ENCODE measurements at regions not wholly inside any gene's neighbourhood (a gene's known extent, or its start where the extent isn't known, plus 50 kb on each side); places are given as distances from the start of the nearest gene placed in this dataset.
"Not testable (repeated sequence)": the region's sequence is repeated elsewhere in the genome, so short reads cannot be mapped to it uniquely, and the experiment has no call there.

- no peak overlapping the region for H2AFZ ChIP-seq
- no TSS peak for BruUV-seq (replicated peaks)
- no peaks in the 10 kb centered on the region for H3K27me3 ChIP-seq (ENCODE audit: insufficient read depth, low read depth)
- no peak overlapping the region for H3K27ac ChIP-seq
- no peak for DNase-seq
- H4K20me1 ChIP-seq (ENCODE audit: insufficient read depth) = no peaks in the 10 kb centered on the region
- no peaks in the 10 kb centered on the region for H3K4me1 ChIP-seq (replicated peaks; ENCODE audit: insufficient read depth)
- H3F3A ChIP-seq (ENCODE audit: insufficient read depth, low read depth) = no peaks in the 10 kb centered on the region
- H3K4me2 ChIP-seq = no peak overlapping the region
- intact Hi-C loops (cut with micrococcal nuclease; ENCODE audit: unreplicated experiment) = no loop called here
- H3K4me3 ChIP-seq = no peak overlapping the region
- no peaks in the 10 kb centered on the region for H3K36me3 ChIP-seq (ENCODE audit: low read depth)
- CTCF ChIA-PET = no interaction called here
- H3K9me2 ChIP-seq (ENCODE audit: insufficient read depth) = no peaks in the 10 kb centered on the region
- POLR2A ChIA-PET (ENCODE audit: unreplicated experiment) = no interaction called here
- H3K79me2 ChIP-seq (ENCODE audit: low read depth) = no peaks in the 10 kb centered on the region
- no peak for TF ChIP-seq EZH2 (IDR thresholded peaks at IDR 0.05; ENCODE audit: low read depth)
- TF ChIP-seq, protein P1, sequence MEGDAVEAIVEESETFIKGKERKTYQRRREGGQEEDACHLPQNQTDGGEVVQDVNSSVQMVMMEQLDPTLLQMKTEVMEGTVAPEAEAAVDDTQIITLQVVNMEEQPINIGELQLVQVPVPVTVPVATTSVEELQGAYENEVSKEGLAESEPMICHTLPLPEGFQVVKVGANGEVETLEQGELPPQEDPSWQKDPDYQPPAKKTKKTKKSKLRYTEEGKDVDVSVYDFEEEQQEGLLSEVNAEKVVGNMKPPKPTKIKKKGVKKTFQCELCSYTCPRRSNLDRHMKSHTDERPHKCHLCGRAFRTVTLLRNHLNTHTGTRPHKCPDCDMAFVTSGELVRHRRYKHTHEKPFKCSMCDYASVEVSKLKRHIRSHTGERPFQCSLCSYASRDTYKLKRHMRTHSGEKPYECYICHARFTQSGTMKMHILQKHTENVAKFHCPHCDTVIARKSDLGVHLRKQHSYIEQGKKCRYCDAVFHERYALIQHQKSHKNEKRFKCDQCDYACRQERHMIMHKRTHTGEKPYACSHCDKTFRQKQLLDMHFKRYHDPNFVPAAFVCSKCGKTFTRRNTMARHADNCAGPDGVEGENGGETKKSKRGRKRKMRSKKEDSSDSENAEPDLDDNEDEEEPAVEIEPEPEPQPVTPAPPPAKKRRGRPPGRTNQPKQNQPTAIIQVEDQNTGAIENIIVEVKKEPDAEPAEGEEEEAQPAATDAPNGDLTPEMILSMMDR (conservative IDR thresholded peaks at IDR 0.05) = no peak
- H3K9me3 ChIP-seq (ENCODE audit: insufficient read depth, low read depth) = no peaks in the 10 kb centered on the region
Measured at GRCh38 chr3:117047951-117048705, 338.5 kb downstream of the TUSC7 start.

GRCh38 chr3:117052395-117052794, 342.8 kb downstream of the TUSC7 start:
- Histone ChIP-seq H3K4me3 (no peak overlapping the region), H3K9me3 (ENCODE audit: insufficient read depth, low read depth) (no peaks in the 10 kb centered on the region), H3K79me2 (ENCODE audit: low read depth) (no peaks in the 10 kb centered on the region), H3K4me1 (replicated peaks; ENCODE audit: insufficient read depth) (no peaks in the 10 kb centered on the region), H3F3A (ENCODE audit: insufficient read depth, low read depth) (no peaks in the 10 kb centered on the region), H3K4me2 (no peak overlapping the region), H4K20me1 (ENCODE audit: insufficient read depth) (no peaks in the 10 kb centered on the region), H2AFZ (no peak overlapping the region), H3K9me2 (ENCODE audit: insufficient read depth) (no peaks in the 10 kb centered on the region), H3K27ac (no peak overlapping the region), H3K36me3 (ENCODE audit: low read depth) (no peaks in the 10 kb centered on the region), H3K27me3 (ENCODE audit: insufficient read depth, low read depth) (no peaks in the 10 kb centered on the region)
- DNase-seq = no peak
- CTCF ChIA-PET = no interaction called here
- intact Hi-C loops (cut with micrococcal nuclease; ENCODE audit: unreplicated experiment) = no loop called here
- no peak for TF ChIP-seq EZH2 (IDR thresholded peaks at IDR 0.05; ENCODE audit: low read depth)
- TF ChIP-seq, protein P1 (conservative IDR thresholded peaks at IDR 0.05) = no peak
- no TSS peak for BruUV-seq (replicated peaks)
- POLR2A ChIA-PET (ENCODE audit: unreplicated experiment) = no interaction called here

- intact Hi-C loops (cut with micrococcal nuclease; ENCODE audit: unreplicated experiment) = no loop called here
- no peak for DNase-seq
- no peaks in the 10 kb centered on the region for H3K79me2 ChIP-seq (ENCODE audit: low read depth)
Measured at GRCh38 chr3:117054556-117054955, 345.0 kb downstream of the TUSC7 start.

DNA sequence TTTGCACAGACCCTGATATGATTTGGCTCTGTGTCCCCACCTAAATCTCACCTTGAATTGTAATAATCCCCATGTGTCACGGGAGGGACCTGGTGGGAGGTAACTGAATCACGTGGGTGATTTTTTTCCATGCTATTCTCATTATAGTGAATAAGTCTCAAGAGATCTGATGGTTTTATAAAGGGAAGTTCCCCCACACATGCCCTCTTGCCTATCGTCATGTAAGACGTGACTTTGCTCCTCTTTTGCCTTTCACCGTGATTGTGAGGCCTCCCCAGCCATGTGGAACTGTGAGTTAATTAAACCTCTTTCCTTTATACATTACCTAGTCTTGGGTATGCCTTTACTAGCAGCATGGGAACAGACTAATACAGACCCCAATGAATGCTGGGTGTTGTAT, 347.4 kb downstream of the TUSC7 start:
- H3K4me1 ChIP-seq (replicated peaks; ENCODE audit: insufficient read depth); H2AFZ ChIP-seq; H3K79me2 ChIP-seq (ENCODE audit: low read depth); H3K9me2 ChIP-seq (ENCODE audit: insufficient read depth); DNase-seq; POLR2A ChIA-PET (ENCODE audit: unreplicated experiment); BruUV-seq (replicated peaks); CTCF ChIA-PET; H3K36me3 ChIP-seq (ENCODE audit: low read depth); H3K4me2 ChIP-seq; H3K27ac ChIP-seq; H3F3A ChIP-seq (ENCODE audit: insufficient read depth, low read depth); H4K20me1 ChIP-seq (ENCODE audit: insufficient read depth); H3K9me3 ChIP-seq (ENCODE audit: insufficient read depth, low read depth); H3K27me3 ChIP-seq (ENCODE audit: insufficient read depth, low read depth); H3K4me3 ChIP-seq: not testable (repeated sequence)
- intact Hi-C loops (cut with micrococcal nuclease; ENCODE audit: unreplicated experiment) = loop anchor here (5.0 kb wide), 1 partner anchor 1760 kb away; no protein-coding TSS in a partner anchor

More at GRCh38 chr3:117054556-117054955, 345.0 kb downstream of the TUSC7 start:
- Histone ChIP-seq H3K4me1 (replicated peaks; ENCODE audit: insufficient read depth) (no peaks in the 10 kb centered on the region), H3K27ac (no peak overlapping the region), H3K4me3 (no peak overlapping the region), H4K20me1 (ENCODE audit: insufficient read depth) (no peaks in the 10 kb centered on the region), H3K36me3 (ENCODE audit: low read depth) (no peaks in the 10 kb centered on the region), H3K4me2 (no peak overlapping the region), H3K9me3 (ENCODE audit: insufficient read depth, low read depth) (no peaks in the 10 kb centered on the region), H3K27me3 (ENCODE audit: insufficient read depth, low read depth) (no peaks in the 10 kb centered on the region), H3K9me2 (ENCODE audit: insufficient read depth) (no peaks in the 10 kb centered on the region), H3F3A (ENCODE audit: insufficient read depth, low read depth) (no peaks in the 10 kb centered on the region), H2AFZ (no peak overlapping the region)
- ChIA-PET POLR2A (ENCODE audit: unreplicated experiment) (no interaction called here), CTCF (no interaction called here)
- no peak for TF ChIP-seq EZH2 (IDR thresholded peaks at IDR 0.05; ENCODE audit: low read depth)
- TF ChIP-seq, protein P1 (conservative IDR thresholded peaks at IDR 0.05) = no peak
- BruUV-seq (replicated peaks) = no TSS peak

All from PC-9 (cell line).